GM18520 (cell line): ENCODE measurements at regions not wholly inside any gene's neighbourhood (a gene's known extent, or its start where the extent isn't known, plus 50 kb on each side); places are given as distances from the start of the nearest gene placed in this dataset.
"Not testable (repeated sequence)": the region's sequence is repeated elsewhere in the genome, so short reads cannot be mapped to it uniquely, and the experiment has no call there.

Experiments used
- ATAC-seq: cut with Tn5 transposase; IDR thresholded peaks from one replicate; pipeline ENCODE4 v1.9.1; 2021; ENCODE audit not compliant: unreplicated experiment

GRCh38 chr7:145151676-145152075, 315.8 kb upstream of the TPK1 start:
- no peak for ATAC-seq

DNA sequence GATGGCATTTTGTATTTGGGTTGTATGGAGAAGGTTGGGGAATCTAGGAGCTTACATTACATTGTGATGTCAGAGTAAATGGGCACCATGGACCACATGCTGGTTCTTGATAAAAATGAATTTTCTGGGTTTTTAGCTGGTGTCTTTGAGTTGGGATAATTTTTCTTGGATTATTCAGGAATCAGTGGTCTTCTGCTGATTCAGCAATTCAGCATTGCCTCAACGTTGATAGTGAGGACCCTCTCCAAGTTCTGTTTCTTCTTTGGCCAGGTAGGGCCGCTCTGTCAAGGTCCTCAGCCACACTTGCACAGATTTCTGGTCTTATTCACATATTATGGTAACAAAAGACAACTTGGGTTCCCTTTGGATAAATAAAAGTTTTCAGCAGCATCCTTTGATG, 312.0 kb upstream of the TPK1 start:
- ATAC-seq: no peak

GRCh38 chr7:145143685-145144084, 307.8 kb upstream of the TPK1 start:
- ATAC-seq: no peak

DNA sequence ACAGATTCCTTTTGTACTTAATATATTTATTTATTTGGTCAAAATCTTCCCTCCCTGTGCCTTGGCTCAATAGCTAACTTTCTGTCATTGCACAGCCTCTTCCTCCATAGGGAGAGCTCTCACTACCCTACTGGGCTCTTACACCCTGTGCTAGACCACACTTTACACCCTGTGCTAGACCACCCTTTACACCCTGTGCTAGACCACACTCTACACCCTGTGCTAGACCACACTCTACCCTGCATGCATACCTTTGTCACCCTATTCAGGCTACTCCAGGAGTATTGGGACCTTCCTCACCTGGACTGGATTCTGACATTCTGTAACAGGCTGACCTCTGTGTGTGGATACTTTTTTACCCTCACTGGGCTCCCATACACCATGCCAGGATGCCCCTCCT, 298.5 kb upstream of the TPK1 start:
- no peak for ATAC-seq

- no peak for ATAC-seq
These were observed 287.6 kb upstream of the TPK1 start for GRCh38 chr7:145123502-145123901.

DNA sequence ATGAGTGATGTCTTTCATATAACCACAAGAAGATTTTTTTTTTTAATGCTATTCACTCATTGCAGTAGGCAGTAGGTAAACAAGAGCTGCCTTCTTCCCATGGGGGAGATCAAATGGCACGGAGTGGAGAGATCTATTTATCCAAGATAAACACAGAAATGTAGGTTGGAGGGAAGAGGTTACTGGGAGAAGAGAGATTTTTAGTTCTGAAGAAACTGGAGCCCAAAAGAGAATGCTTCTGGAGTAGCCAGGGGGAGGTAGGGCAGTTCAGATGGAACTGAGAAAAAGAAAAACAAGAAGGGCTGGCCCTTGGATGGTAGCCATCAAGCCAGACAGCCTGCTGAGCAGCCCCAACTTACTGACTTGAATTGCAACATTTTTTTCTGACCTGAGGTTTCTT, 270.1 kb upstream of the TPK1 start:
- ATAC-seq: no peak

GRCh38 chr7:145105561-145105960, 269.7 kb upstream of the TPK1 start:
- no peak for ATAC-seq

- no peak for ATAC-seq
These were observed 268.5 kb upstream of the TPK1 start for GRCh38 chr7:145104400-145104799.

DNA sequence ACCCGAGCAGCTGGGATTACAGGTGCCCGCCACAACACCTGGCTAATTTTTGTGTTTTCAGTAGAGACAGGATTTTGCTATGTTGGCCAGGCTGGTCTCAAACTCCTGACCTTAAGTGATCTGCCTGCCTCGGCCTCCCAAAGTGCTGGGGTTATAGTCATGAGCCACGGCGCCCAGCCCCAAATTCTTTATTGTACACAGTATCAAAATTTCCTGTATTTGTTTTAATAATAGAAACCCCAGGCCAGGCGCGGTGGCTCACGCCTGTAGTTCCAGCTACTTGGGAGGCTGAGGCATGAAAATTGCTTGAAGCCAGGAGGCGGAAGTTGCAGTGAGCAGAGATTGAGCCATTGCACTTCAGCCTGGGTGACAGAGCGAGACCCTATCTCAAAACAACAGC, 266.3 kb upstream of the TPK1 start:
- ATAC-seq: not testable (repeated sequence)

GRCh38 chr7:145092766-145093165, 256.9 kb upstream of the TPK1 start:
- no peak for ATAC-seq

DNA sequence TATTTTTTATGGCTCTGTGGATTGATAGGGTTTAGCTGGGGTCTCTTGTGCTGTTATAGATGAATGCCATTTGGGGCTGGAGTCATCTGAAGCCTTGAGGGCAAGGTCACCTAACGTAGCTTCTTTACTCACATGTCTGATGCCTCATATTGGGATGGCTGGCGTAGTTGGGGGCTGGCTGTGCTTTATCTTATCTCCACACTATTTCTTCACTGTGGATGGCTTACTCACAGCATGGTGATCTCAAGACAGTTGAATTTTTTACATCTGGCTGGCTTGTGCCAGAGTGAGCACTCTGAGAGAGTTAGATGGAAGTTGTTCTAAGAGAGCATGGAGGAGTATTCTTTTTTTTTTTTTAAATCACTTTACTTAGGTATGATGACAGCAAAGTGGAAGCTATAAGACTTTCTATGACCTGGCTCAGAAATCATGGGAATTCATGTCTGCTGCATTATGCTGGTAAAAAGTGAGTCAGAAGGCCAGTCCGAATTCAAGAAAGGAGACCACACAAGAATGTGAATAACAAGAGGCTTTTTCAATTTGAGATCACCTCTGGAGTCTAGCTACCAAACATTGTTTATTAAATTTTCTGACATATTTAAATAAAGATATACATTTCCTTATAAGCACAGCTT, 252.4 kb upstream of the TPK1 start:
- ATAC-seq: no peak

DNA sequence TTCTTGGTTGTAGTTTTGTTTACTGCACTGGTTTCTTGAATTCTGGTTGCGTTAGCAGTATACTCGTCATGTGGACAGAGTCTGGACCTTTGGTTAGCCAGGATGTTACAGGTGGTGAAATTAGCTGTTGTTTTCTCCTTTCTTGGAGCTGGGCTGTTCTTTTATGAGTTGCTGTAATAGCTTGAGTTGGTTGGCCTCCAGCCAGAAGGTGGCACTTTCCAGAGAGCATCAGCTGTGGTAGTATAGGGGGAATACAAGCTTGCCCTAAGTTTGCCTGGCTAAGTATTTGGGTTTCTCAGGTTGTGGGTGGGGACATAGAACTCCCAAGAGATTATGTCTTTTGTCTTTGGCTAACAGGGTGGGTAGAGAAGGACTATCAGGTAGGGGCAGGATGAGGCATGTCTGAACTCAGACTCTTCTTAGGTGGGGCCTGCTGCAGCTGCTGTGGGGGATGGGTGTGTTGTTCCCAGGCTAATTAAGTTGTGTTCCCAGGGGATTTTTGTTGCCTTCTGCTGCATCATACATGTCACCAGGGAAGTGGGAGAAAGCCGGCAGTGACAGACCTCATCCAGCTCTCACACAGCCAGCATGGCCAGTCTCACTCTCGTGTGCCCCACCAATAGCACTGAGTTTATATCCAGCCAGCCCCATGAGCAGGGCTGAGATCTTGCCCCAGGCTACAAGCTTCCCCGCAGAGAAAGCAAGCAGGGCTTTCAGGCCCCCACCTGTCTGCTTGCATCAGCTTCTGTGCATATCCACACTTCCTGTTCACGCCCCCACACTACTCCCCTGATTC, 246.7 kb upstream of the TPK1 start:
- ATAC-seq: no peak

- ATAC-seq: no peak
These were observed 229.6 kb upstream of the TPK1 start for GRCh38 chr7:145065473-145065872.

GRCh38 chr7:145064114-145064513, 228.3 kb upstream of the TPK1 start:
- ATAC-seq: no peak

- ATAC-seq: no peak
These were observed 217.9 kb upstream of the TPK1 start for GRCh38 chr7:145053781-145054180.

GRCh38 chr7:145050415-145050814, 214.6 kb upstream of the TPK1 start:
- no peak for ATAC-seq

DNA sequence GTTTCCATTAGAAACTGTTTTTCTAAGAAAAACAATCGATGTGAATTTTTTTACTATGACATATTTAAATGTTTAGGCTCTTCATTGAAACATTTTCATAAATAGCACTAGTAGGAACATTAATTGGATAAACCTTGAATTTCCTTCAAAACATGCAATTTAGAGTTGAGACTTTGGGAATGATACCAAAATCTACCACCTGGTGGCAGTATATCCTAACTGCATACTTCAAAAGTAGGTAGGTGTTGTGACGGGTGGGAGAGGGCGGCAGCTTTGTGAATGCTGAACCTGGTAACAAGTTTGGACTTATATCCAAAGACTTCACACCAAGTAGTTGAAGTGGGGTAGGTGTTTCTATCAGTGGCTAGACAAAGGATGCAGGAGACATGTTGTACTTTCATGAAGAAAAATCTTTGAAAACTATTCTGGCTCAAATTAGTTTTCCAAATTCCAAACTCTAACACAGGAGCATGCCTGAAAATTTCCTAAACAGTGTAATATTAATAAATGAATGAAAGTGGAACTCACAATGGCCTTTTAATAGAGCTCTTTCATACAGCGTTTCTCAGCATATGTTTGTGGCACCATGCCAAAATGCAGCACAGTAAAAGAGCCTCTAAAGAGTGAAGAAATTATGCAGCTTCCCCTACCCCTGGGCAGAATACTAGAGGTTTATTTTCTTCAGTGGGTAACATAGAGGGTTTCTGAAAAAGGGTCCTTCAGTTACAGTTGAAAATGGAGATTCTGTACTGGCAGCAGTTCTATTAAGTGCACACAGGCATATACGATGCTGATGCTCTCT, 201.0 kb upstream of the TPK1 start:
- ATAC-seq: peak; percentile 64

GRCh38 chr7:145031162-145031561, 195.3 kb upstream of the TPK1 start:
- no peak for ATAC-seq

- ATAC-seq: no peak
These were observed 194.9 kb upstream of the TPK1 start for GRCh38 chr7:145030754-145031153.

DNA sequence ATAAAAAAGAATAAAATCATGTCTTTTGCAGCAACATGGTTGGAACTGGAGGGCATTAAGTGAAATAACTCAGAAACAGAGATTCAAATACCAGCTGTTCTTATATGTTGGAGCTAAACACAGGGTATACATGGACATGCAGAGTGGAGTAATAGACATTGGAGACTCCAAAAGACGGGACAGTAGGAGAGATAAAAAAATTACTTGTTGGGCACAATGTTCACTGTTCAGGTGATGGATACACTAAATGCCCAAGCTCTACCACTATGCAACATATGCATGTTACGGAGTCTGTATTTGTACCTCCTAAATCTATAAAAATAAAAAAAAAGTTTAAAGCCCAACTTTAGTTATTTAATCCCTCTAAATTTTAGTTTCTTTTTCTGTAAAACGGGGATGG, 184.6 kb upstream of the TPK1 start:
- no peak for ATAC-seq

GRCh38 chr7:145016068-145016467, 180.2 kb upstream of the TPK1 start:
- ATAC-seq: no peak

DNA sequence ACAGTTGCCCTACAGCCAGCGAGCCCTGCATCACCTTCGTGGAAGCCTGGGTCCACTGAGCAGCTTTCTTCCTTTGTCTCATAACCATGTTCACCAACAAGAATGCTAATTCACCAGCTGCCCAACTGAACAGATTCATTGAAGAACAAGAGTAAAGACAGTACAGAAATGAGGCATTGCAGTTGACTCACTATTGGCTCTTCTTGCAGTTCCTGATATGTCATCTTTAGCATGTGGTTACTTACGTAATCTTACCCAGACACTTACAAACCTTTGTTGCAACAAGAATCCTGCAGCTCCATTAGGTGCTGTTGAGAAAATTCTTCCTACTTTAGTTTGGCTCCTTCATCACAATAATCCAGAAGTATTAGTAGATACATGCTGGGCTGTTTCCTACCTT, 174.0 kb upstream of the TPK1 start:
- ATAC-seq: no peak
